ENCODE measurements at regions not wholly inside any gene's neighbourhood (a gene's known extent, or its start where the extent isn't known, plus 50 kb on each side); places are given as distances from the start of the nearest gene placed in this dataset.
"Not testable (repeated sequence)": the region's sequence is repeated elsewhere in the genome, so short reads cannot be mapped to it uniquely, and the experiment has no call there.

- no peak for DNase-seq (ENCODE audit: low read depth)
Observed at GRCh38 chr4:144799486-144799885, 153.5 kb downstream of the HHIP start.

- DNase-seq (ENCODE audit: low read depth): no peak
Observed at GRCh38 chr4:144801731-144802130, 155.8 kb downstream of the HHIP start.

- no peak for DNase-seq (ENCODE audit: low read depth)
Observed at GRCh38 chr4:144808034-144808433, 162.1 kb downstream of the HHIP start.

- DNase-seq (ENCODE audit: low read depth): no peak
Observed at GRCh38 chr4:144809056-144809640, 163.2 kb downstream of the HHIP start.

- DNase-seq (ENCODE audit: low read depth): no peak
Observed at GRCh38 chr4:144816668-144817067, 170.7 kb downstream of the HHIP start.

- DNase-seq (ENCODE audit: low read depth): no peak
Observed at GRCh38 chr4:144817081-144817480, 171.1 kb downstream of the HHIP start.

GRCh38 chr4:144818136-144818535, 172.2 kb downstream of the HHIP start:
- no peak for DNase-seq (ENCODE audit: low read depth)

- DNase-seq (ENCODE audit: low read depth): no peak
Observed at GRCh38 chr4:144819591-144819990, 173.6 kb downstream of the HHIP start.

- no peak for DNase-seq (ENCODE audit: low read depth)
Observed at GRCh38 chr4:144820011-144820727, 174.2 kb downstream of the HHIP start.

- DNase-seq (ENCODE audit: low read depth): no peak
Observed at GRCh38 chr4:144820728-144821085, 174.8 kb downstream of the HHIP start.

GRCh38 chr4:144831971-144832370, 186.0 kb downstream of the HHIP start:
- DNase-seq (ENCODE audit: low read depth): no peak

- DNase-seq (ENCODE audit: low read depth): no peak
Observed at GRCh38 chr4:144845411-144845810, 199.5 kb downstream of the HHIP start.

- DNase-seq (ENCODE audit: low read depth): no peak
Observed at GRCh38 chr4:144851948-144852347, 206.0 kb downstream of the HHIP start.

- no peak for DNase-seq (ENCODE audit: low read depth)
Observed at GRCh38 chr4:144861471-144861870, 215.5 kb downstream of the HHIP start.

GRCh38 chr4:144862210-144862609, 216.3 kb downstream of the HHIP start:
- DNase-seq (ENCODE audit: low read depth): no peak

GRCh38 chr4:144864891-144865290, 218.9 kb downstream of the HHIP start:
- DNase-seq (ENCODE audit: low read depth): not testable (repeated sequence)

GRCh38 chr4:144868309-144868708, 222.4 kb downstream of the HHIP start:
- DNase-seq (ENCODE audit: low read depth): no peak

- DNase-seq (ENCODE audit: low read depth): no peak
Observed at GRCh38 chr4:144872508-144873225, 225.3 kb downstream of the ANAPC10 start.

GRCh38 chr4:144873226-144873990, 224.6 kb downstream of the ANAPC10 start:
- DNase-seq (ENCODE audit: low read depth): no peak

GRCh38 chr4:144894573-144894972, 203.4 kb downstream of the ANAPC10 start:
- peak; percentile 15 for DNase-seq (ENCODE audit: low read depth)

GRCh38 chr4:144899393-144899792, 198.6 kb downstream of the ANAPC10 start:
- no peak for DNase-seq (ENCODE audit: low read depth)

GRCh38 chr4:144901141-144901540, 196.9 kb downstream of the ANAPC10 start:
- no peak for DNase-seq (ENCODE audit: low read depth)

GRCh38 chr4:144902614-144903013, 195.4 kb downstream of the ANAPC10 start:
- no peak for DNase-seq (ENCODE audit: low read depth)

Data from non-pigmented ciliary epithelial cell (primary cell).